Fibroblast of lung (primary cell): ENCODE measurements at regions not wholly inside any gene's neighbourhood (a gene's known extent, or its start where the extent isn't known, plus 50 kb on each side); places are given as distances from the start of the nearest gene placed in this dataset.

ENCODE experiments used
- DNase-seq, 2 donors: peaks; one replicate each; pipeline versions ENCODE4 v3.0.0 to v3.0.0-alpha.2; 2010; ENCODE audit warnings: low read depth in 2 of 2
- H2AFZ ChIP-seq: 2 replicates; pipeline ENCODE4 v1.5.1; 2012; ENCODE audit warnings: low read length, control low read depth, inconsistent platforms
- H3K27ac ChIP-seq: 2 replicates; pipeline ENCODE4 v1.5.1; 2011; ENCODE audit warnings: low read length, control low read depth; ENCODE audit not compliant: insufficient read depth
- H3K27me3 ChIP-seq: 2 replicates; pipeline ENCODE4 v1.5.1; 2011; ENCODE audit warnings: mild to moderate bottlenecking, low read length; ENCODE audit not compliant: control insufficient read depth, insufficient read depth
- H3K36me3 ChIP-seq: 2 replicates; pipeline ENCODE4 v1.5.1; 2011; ENCODE audit warnings: low read length; ENCODE audit not compliant: control insufficient read depth, insufficient read depth
- H3K4me1 ChIP-seq: 2 replicates; pipeline ENCODE4 v1.5.1; 2011; ENCODE audit warnings: low read length; ENCODE audit not compliant: control insufficient read depth, insufficient read depth; ENCODE audit errors: extremely low read depth
- H3K4me2 ChIP-seq: 2 replicates; pipeline ENCODE4 v1.5.1; 2011; ENCODE audit warnings: low read length, control low read depth; ENCODE audit not compliant: insufficient read depth; ENCODE audit errors: extremely low read depth
- H3K4me3 ChIP-seq, 4 experiments: fragments of 200-600 bp in 1 of 4; sonication (generic) in 1 of 4; replicated peaks in 1 of 4; 2 replicates each; pipeline ENCODE4 v1.5.1; 2011 to 2016; ENCODE audit warnings: low read length in 4 of 4, low read depth in 3 of 4, mild to moderate bottlenecking in 3 of 4, control low read depth in 2 of 4, inconsistent platforms in 1 of 4, mixed read lengths in 1 of 4; ENCODE audit not compliant: insufficient read depth in 1 of 4; ENCODE audit errors: control extremely low read depth in 1 of 4
- H3K79me2 ChIP-seq: 2 replicates; pipeline ENCODE4 v1.5.1; 2012; ENCODE audit warnings: mild to moderate bottlenecking, low read length, inconsistent platforms; ENCODE audit not compliant: control insufficient read depth, insufficient read depth
- H3K9ac ChIP-seq: 2 replicates; pipeline ENCODE4 v1.5.1; 2011; ENCODE audit warnings: mild to moderate bottlenecking, low read length, control low read depth; ENCODE audit not compliant: insufficient read depth
- H3K9me3 ChIP-seq: 2 replicates; pipeline ENCODE4 v1.5.1; 2012; ENCODE audit warnings: low read depth, low read length; ENCODE audit not compliant: control insufficient read depth, insufficient read depth
- H4K20me1 ChIP-seq: 2 replicates; pipeline ENCODE4 v1.5.1; 2011; ENCODE audit warnings: low read length; ENCODE audit not compliant: control insufficient read depth, insufficient read depth; ENCODE audit errors: extremely low read depth
- CTCF ChIP-seq, 2 donors: IDR thresholded peaks in 1 of 2; conservative IDR thresholded peaks in 1 of 2; 1 replicate in 1 of 2; 2 replicates in 1 of 2; pipeline ENCODE4 v1.5.1; 2011 to 2012; ENCODE audit warnings: low read length in 2 of 2, control low read depth in 1 of 2, inconsistent platforms in 1 of 2, low read depth in 1 of 2, mild to moderate bottlenecking in 1 of 2
- EZH2 ChIP-seq: IDR thresholded peaks from 2 replicates; pipeline ENCODE4 v1.5.1; 2012; ENCODE audit warnings: low read length, control low read depth, mild to moderate bottlenecking; ENCODE audit errors: missing control alignments

- TF ChIP-seq CTCF (conservative IDR thresholded peaks at IDR 0.05 in 1 of 2, IDR thresholded peaks at IDR 0.05 in 1 of 2; ENCODE audit: low read depth in 1 of 2, low read length in 2 of 2) (no peak), EZH2 (no peak)
- Histone ChIP-seq H3K9me3 (no peaks in the 10 kb centered on the region), H2AFZ (no peak overlapping the region), H4K20me1 (no peaks in the 10 kb centered on the region), H3K4me1 (no peaks in the 10 kb centered on the region), H3K27ac (no peak overlapping the region), H3K4me3 (no peak overlapping the region), H3K79me2 (no peaks in the 10 kb centered on the region), H3K4me2 (no peak overlapping the region), H3K36me3 (no peaks in the 10 kb centered on the region), H3K27me3 (no peaks in the 10 kb centered on the region), H3K9ac (no peak overlapping the region)
- DNase-seq, result no peak
Observed at GRCh38 chr4:134364928-134365327, 163.3 kb upstream of the PABPC4L start.

GRCh38 chr4:134345244-134345643 is 143.7 kb upstream of the PABPC4L start:
- no peak overlapping the region for H3K9ac ChIP-seq
- H3K4me2 ChIP-seq, result no peak overlapping the region
- no peaks in the 10 kb centered on the region for H3K9me3 ChIP-seq
- DNase-seq, result peak in 1 of 2 donors; percentile 0
- H3K79me2 ChIP-seq, result no peaks in the 10 kb centered on the region
- no peak overlapping the region for H3K4me3 ChIP-seq
- no peaks in the 10 kb centered on the region for H4K20me1 ChIP-seq
- no peak overlapping the region for H3K27ac ChIP-seq
- no peaks in the 10 kb centered on the region for H3K27me3 ChIP-seq
- no peak for TF ChIP-seq EZH2
- no peak for TF ChIP-seq CTCF (conservative IDR thresholded peaks at IDR 0.05 in 1 of 2, IDR thresholded peaks at IDR 0.05 in 1 of 2; ENCODE audit: low read depth in 1 of 2, low read length in 2 of 2)
- no peaks in the 10 kb centered on the region for H3K4me1 ChIP-seq
- H2AFZ ChIP-seq, result no peak overlapping the region
- no peaks in the 10 kb centered on the region for H3K36me3 ChIP-seq

GRCh38 chr4:134343656-134344055 is 142.1 kb upstream of the PABPC4L start:
- Histone ChIP-seq H3K4me1 (no peaks in the 10 kb centered on the region), H4K20me1 (no peaks in the 10 kb centered on the region)
- no peak for TF ChIP-seq EZH2
- TF ChIP-seq CTCF (conservative IDR thresholded peaks at IDR 0.05 in 1 of 2, IDR thresholded peaks at IDR 0.05 in 1 of 2; ENCODE audit: low read depth in 1 of 2, low read length in 2 of 2), result no peak

More at GRCh38 chr4:134343656-134344055, 142.1 kb upstream of the PABPC4L start:
- H3K27ac ChIP-seq, result no peak overlapping the region
- H3K36me3 ChIP-seq, result no peaks in the 10 kb centered on the region
- H3K9me3 ChIP-seq, result no peaks in the 10 kb centered on the region
- no peak overlapping the region for H2AFZ ChIP-seq
- no peak overlapping the region for H3K9ac ChIP-seq
- H3K27me3 ChIP-seq, result no peaks in the 10 kb centered on the region
- no peak for DNase-seq
- H3K4me3 ChIP-seq, result no peak overlapping the region
- no peak overlapping the region for H3K4me2 ChIP-seq
- no peaks in the 10 kb centered on the region for H3K79me2 ChIP-seq
